ENCODE measurements at regions not wholly inside any gene's neighbourhood (a gene's known extent, or its start where the extent isn't known, plus 50 kb on each side); places are given as distances from the start of the nearest gene placed in this dataset.

GRCh38 chr6:139784222-139784769, 409.8 kb upstream of the CITED2 start:
- no peak for DNase-seq

GRCh38 chr6:139779988-139780774, 405.7 kb upstream of the CITED2 start:
- no peak for DNase-seq

- no peak for DNase-seq
These were observed 404.2 kb upstream of the CITED2 start for GRCh38 chr6:139778688-139779087.

GRCh38 chr6:139778106-139778505, 403.7 kb upstream of the CITED2 start:
- no peak for DNase-seq

- no peak for DNase-seq
These were observed 402.9 kb upstream of the CITED2 start for GRCh38 chr6:139777202-139777970.

GRCh38 chr6:139776041-139776440, 401.6 kb upstream of the CITED2 start:
- no peak for DNase-seq

- no peak for DNase-seq
These were observed 393.7 kb upstream of the CITED2 start for GRCh38 chr6:139768196-139768595.

- DNase-seq, result no peak
These were observed 392.3 kb upstream of the CITED2 start for GRCh38 chr6:139766796-139767195.

- no peak for DNase-seq
These were observed 391.4 kb upstream of the CITED2 start for GRCh38 chr6:139765825-139766285.

GRCh38 chr6:139764498-139764986, 390.1 kb upstream of the CITED2 start:
- peak in 1 of 2 experiments; percentile 19 for DNase-seq

GRCh38 chr6:139763468-139764210, 389.2 kb upstream of the CITED2 start:
- DNase-seq, result no peak

GRCh38 chr6:139762587-139763031, 388.2 kb upstream of the CITED2 start:
- no peak for DNase-seq

- no peak for DNase-seq
These were observed 385.7 kb upstream of the CITED2 start for GRCh38 chr6:139760128-139760527.

- DNase-seq, result no peak
These were observed 384.6 kb upstream of the CITED2 start for GRCh38 chr6:139759086-139759485.

- no peak for DNase-seq
These were observed 383.8 kb upstream of the CITED2 start for GRCh38 chr6:139758209-139758611.

- no peak for DNase-seq
These were observed 383.3 kb upstream of the CITED2 start for GRCh38 chr6:139757784-139758183.

GRCh38 chr6:139756381-139756780, 381.9 kb upstream of the CITED2 start:
- no peak for DNase-seq

GRCh38 chr6:139754898-139755775, 380.7 kb upstream of the CITED2 start:
- DNase-seq, result no peak

- DNase-seq, result no peak
These were observed 378.9 kb upstream of the CITED2 start for GRCh38 chr6:139753198-139753861.

- no peak for DNase-seq
These were observed 377.6 kb upstream of the CITED2 start for GRCh38 chr6:139752086-139752485.

- no peak for DNase-seq
These were observed 376.7 kb upstream of the CITED2 start for GRCh38 chr6:139751179-139751578.

Measured in activated T-cell treated with anti-CD3 and anti-CD28 coated beads, Interleukin-2, amount 50 U/mL, for 48 hours (primary cell).